ENCODE measurements at regions not wholly inside any gene's neighbourhood (a gene's known extent, or its start where the extent isn't known, plus 50 kb on each side); places are given as distances from the start of the nearest gene placed in this dataset.

- intact Hi-C loops (cut with DNase I; ENCODE audit: low total_unique reads): no loop called here
- H3K36me3 ChIP-seq: no peaks in the 10 kb centered on the region
- no peak for DNase-seq
- no peaks in the 10 kb centered on the region for H3K27me3 ChIP-seq
- no peak overlapping the region for H3K27ac ChIP-seq
- peaks cover 0 to 11% (median 3%) of the 10 kb centered on the region in 4 donors for H3K4me1 ChIP-seq
- no peak for TF ChIP-seq CTCF (IDR thresholded peaks at IDR 0.05)
- no peaks in the 10 kb centered on the region for H3K9me3 ChIP-seq
- no peak overlapping the region for H3K4me3 ChIP-seq
Measured at GRCh38 chr9:107707428-107707837, 217.9 kb upstream of the KLF4 start.

DNA sequence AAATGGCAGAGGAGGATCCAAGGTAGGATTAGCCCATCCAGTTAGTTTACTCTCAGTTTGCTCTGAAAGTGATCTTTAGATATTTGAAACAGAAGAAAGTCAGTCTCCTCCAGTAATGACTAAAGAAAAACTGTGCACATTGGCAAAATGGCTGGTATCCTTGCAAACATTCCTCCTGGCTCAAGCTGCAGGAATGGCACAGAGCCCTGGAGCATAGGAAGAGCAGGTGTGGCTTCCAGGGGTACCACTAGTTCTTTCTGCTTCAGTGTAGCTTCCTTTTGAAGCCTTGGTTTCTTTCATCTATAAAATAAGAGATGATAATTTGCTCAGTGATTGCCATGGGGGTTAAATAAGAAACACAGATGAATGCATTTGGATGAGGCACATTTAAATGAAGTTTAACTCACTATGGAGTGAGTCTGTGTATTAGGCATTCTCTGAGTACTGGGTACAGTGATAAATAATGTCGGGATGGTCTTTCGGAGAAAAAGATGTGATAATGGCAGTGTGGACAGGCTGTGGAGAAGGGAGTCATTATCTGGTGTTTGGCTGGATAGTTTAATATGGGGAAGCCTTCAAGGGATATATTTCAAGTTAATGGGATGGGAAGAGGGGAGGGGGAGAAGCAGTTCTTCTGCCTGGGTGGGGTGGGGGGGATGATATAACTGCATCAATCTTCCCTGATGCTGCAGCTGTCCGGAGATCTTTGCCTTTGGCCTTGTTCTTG, 217.3 kb upstream of the KLF4 start:
- no peaks in the 10 kb centered on the region for H3K27me3 ChIP-seq
- H3K4me1 ChIP-seq: peaks cover 0 to 6% (median 3%) of the 10 kb centered on the region in 4 donors
- no peak overlapping the region for H3K4me3 ChIP-seq
- intact Hi-C loops (cut with DNase I; ENCODE audit: low total_unique reads): no loop called here
- no peak overlapping the region for H3K27ac ChIP-seq
- no peak for DNase-seq
- no peaks in the 10 kb centered on the region for H3K36me3 ChIP-seq
- H3K9me3 ChIP-seq: no peaks in the 10 kb centered on the region
- no peak for TF ChIP-seq CTCF (IDR thresholded peaks at IDR 0.05)

DNA sequence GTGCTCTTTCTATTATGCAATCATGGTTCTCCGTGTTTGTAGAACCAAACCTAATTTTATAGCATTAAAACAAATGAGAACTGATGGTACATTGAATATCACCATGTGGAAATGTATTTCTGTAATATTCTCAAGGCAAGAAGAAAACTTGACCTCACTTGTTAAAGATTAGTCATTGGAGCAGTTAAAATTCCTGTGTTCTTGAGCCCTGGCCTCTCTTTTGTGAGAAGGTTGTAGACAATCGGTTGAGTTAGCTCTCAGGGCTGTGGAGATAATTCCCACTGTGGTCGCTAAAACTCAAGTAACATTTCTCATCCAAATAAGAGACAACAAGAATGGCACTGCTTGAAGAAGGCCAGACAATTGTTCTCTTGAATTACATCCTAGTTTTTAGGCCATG, 216.0 kb upstream of the KLF4 start:
- no peak for DNase-seq
- H3K9me3 ChIP-seq: no peaks in the 10 kb centered on the region
- H3K36me3 ChIP-seq: no peaks in the 10 kb centered on the region
- intact Hi-C loops (cut with DNase I; ENCODE audit: low total_unique reads): no loop called here
- H3K27ac ChIP-seq: no peak overlapping the region
- no peaks in the 10 kb centered on the region for H3K4me1 ChIP-seq
- TF ChIP-seq CTCF (IDR thresholded peaks at IDR 0.05): no peak
- H3K27me3 ChIP-seq: no peaks in the 10 kb centered on the region
- no peak overlapping the region for H3K4me3 ChIP-seq

GRCh38 chr9:107704774-107705173, 215.2 kb upstream of the KLF4 start:
- Histone ChIP-seq H3K9me3 (no peaks in the 10 kb centered on the region), H3K4me3 (no peak overlapping the region), H3K36me3 (no peaks in the 10 kb centered on the region), H3K27me3 (no peaks in the 10 kb centered on the region), H3K27ac (no peak overlapping the region), H3K4me1 (no peaks in the 10 kb centered on the region)
- TF ChIP-seq CTCF (IDR thresholded peaks at IDR 0.05): no peak
- intact Hi-C loops (cut with DNase I; ENCODE audit: low total_unique reads): no loop called here
- no peak for DNase-seq

GRCh38 chr9:107703651-107704050, 214.1 kb upstream of the KLF4 start:
- intact Hi-C loops (cut with DNase I; ENCODE audit: low total_unique reads): no loop called here
- Histone ChIP-seq H3K4me1 (no peaks in the 10 kb centered on the region), H3K36me3 (no peaks in the 10 kb centered on the region), H3K4me3 (no peak overlapping the region), H3K27me3 (no peaks in the 10 kb centered on the region), H3K27ac (no peak overlapping the region), H3K9me3 (no peaks in the 10 kb centered on the region)
- TF ChIP-seq CTCF (IDR thresholded peaks at IDR 0.05): no peak
- no peak for DNase-seq

GRCh38 chr9:107700847-107701246, 211.3 kb upstream of the KLF4 start:
- H3K27me3 ChIP-seq: no peaks in the 10 kb centered on the region
- DNase-seq: no peak
- no peaks in the 10 kb centered on the region for H3K36me3 ChIP-seq
- no peaks in the 10 kb centered on the region for H3K9me3 ChIP-seq
- H3K27ac ChIP-seq: no peak overlapping the region
- intact Hi-C loops (cut with DNase I; ENCODE audit: low total_unique reads): no loop called here
- TF ChIP-seq CTCF (IDR thresholded peaks at IDR 0.05): no peak
- no peaks in the 10 kb centered on the region for H3K4me1 ChIP-seq
- H3K4me3 ChIP-seq: no peak overlapping the region
